Stimulated activated CD8-positive, alpha-beta memory T cell treated with anti-CD3 and anti-CD28 coated beads, Interleukin-4, amount 100 ng/mL, for 48 hours (primary cell): ENCODE measurements at regions not wholly inside any gene's neighbourhood (a gene's known extent, or its start where the extent isn't known, plus 50 kb on each side); places are given as distances from the start of the nearest gene placed in this dataset.
"Not testable (repeated sequence)": the region's sequence is repeated elsewhere in the genome, so short reads cannot be mapped to it uniquely, and the experiment has no call there.

Experiments used
- DNase-seq: peaks from one replicate; pipeline ENCODE4 v3.0.0-alpha.2; 2020

- DNase-seq, result no peak
These were observed 554.0 kb downstream of the ARL4A start for GRCh38 chr7:13241416-13241815.

GRCh38 chr7:13257661-13258060, 570.2 kb downstream of the ARL4A start:
- DNase-seq, result no peak

GRCh38 chr7:13258386-13258785, 571.0 kb downstream of the ARL4A start:
- no peak for DNase-seq

- no peak for DNase-seq
These were observed 572.5 kb downstream of the ARL4A start for GRCh38 chr7:13259930-13260329.

- DNase-seq, result no peak
These were observed 575.6 kb downstream of the ARL4A start for GRCh38 chr7:13262929-13263530.

- no peak for DNase-seq
These were observed 577.8 kb downstream of the ARL4A start for GRCh38 chr7:13265271-13265670.

GRCh38 chr7:13274205-13274604, 586.8 kb downstream of the ARL4A start:
- DNase-seq, result not testable (repeated sequence)

- no peak for DNase-seq
These were observed 589.5 kb downstream of the ARL4A start for GRCh38 chr7:13276977-13277376.

- DNase-seq, result no peak
These were observed 590.6 kb downstream of the ARL4A start for GRCh38 chr7:13278020-13278419.

GRCh38 chr7:13279854-13280435, 592.5 kb downstream of the ARL4A start:
- no peak for DNase-seq

GRCh38 chr7:13282377-13282980, 595.0 kb downstream of the ARL4A start:
- DNase-seq, result no peak

- DNase-seq, result no peak
These were observed 599.5 kb downstream of the ARL4A start for GRCh38 chr7:13286916-13287315.

GRCh38 chr7:13288516-13288915, 601.1 kb downstream of the ARL4A start:
- DNase-seq, result no peak

GRCh38 chr7:13290975-13291374, 603.5 kb downstream of the ARL4A start:
- DNase-seq, result no peak

GRCh38 chr7:13293264-13294002, 606.0 kb downstream of the ARL4A start:
- DNase-seq, result no peak

- no peak for DNase-seq
These were observed 619.6 kb downstream of the ARL4A start for GRCh38 chr7:13307040-13307439.

GRCh38 chr7:13308423-13308822, 621.0 kb downstream of the ARL4A start:
- DNase-seq, result no peak

- no peak for DNase-seq
These were observed 622.1 kb downstream of the ARL4A start for GRCh38 chr7:13309535-13309934.

GRCh38 chr7:13312307-13312706, 624.9 kb downstream of the ARL4A start:
- no peak for DNase-seq

GRCh38 chr7:13320333-13320732, 632.9 kb downstream of the ARL4A start:
- DNase-seq, result no peak

- DNase-seq, result no peak
These were observed 633.9 kb downstream of the ARL4A start for GRCh38 chr7:13321316-13321715.

GRCh38 chr7:13322126-13322525, 634.7 kb downstream of the ARL4A start:
- no peak for DNase-seq

- DNase-seq, result no peak
These were observed 640.2 kb downstream of the ARL4A start for GRCh38 chr7:13327669-13328068.

- DNase-seq, result no peak
These were observed 645.9 kb downstream of the ARL4A start for GRCh38 chr7:13333371-13333770.
